HL-60 (cell line): ENCODE measurements at regions not wholly inside any gene's neighbourhood (a gene's known extent, or its start where the extent isn't known, plus 50 kb on each side); places are given as distances from the start of the nearest gene placed in this dataset.

ENCODE experiments used
- POLR2AphosphoS5 ChIP-seq: IDR thresholded peaks from 2 replicates; pipeline ENCODE4 v1.6.1; 2012; ENCODE audit warnings: low read depth
- TF ChIP-seq, protein P1 (sequence below): IDR thresholded peaks from one replicate; pipeline ENCODE4 v1.5.1; 2011; ENCODE audit warnings: low read length, control low read depth, inconsistent platforms; ENCODE audit not compliant: insufficient read depth

GRCh38 chr2:181364492-181365170 lies 92.6 kb upstream of the ITGA4 start:
- no peak for TF ChIP-seq POLR2AphosphoS5
- TF ChIP-seq, protein P1, sequence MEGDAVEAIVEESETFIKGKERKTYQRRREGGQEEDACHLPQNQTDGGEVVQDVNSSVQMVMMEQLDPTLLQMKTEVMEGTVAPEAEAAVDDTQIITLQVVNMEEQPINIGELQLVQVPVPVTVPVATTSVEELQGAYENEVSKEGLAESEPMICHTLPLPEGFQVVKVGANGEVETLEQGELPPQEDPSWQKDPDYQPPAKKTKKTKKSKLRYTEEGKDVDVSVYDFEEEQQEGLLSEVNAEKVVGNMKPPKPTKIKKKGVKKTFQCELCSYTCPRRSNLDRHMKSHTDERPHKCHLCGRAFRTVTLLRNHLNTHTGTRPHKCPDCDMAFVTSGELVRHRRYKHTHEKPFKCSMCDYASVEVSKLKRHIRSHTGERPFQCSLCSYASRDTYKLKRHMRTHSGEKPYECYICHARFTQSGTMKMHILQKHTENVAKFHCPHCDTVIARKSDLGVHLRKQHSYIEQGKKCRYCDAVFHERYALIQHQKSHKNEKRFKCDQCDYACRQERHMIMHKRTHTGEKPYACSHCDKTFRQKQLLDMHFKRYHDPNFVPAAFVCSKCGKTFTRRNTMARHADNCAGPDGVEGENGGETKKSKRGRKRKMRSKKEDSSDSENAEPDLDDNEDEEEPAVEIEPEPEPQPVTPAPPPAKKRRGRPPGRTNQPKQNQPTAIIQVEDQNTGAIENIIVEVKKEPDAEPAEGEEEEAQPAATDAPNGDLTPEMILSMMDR, result no peak
